GM19238 (cell line): ENCODE measurements at regions not wholly inside any gene's neighbourhood (a gene's known extent, or its start where the extent isn't known, plus 50 kb on each side); places are given as distances from the start of the nearest gene placed in this dataset.
A peak's percentile ranks its signal among the peaks of the same experiment; 100 is the strongest.

Experiments used
- DNase-seq: peaks from one replicate; pipeline ENCODE4 v3.0.0; 2011; ENCODE audit warnings: low spot score; ENCODE audit not compliant: insufficient read length

- peak; percentile 48 for DNase-seq
These were observed 58.6 kb upstream of the ZC4H2 start, which contains the start of gene ZC3H12B for GRCh38 chrX:65034668-65035445. Gene ZC3H12B (plus strand): TSS chrX:65034826.

GRCh38 chrX:65034292-65034667, 58.0 kb upstream of the ZC4H2 start:
- no peak for DNase-seq
